RPMI7951 (cell line): ENCODE measurements at regions not wholly inside any gene's neighbourhood (a gene's known extent, or its start where the extent isn't known, plus 50 kb on each side); places are given as distances from the start of the nearest gene placed in this dataset.

Experiments used
- DNase-seq: peaks from one replicate; pipeline ENCODE4 v3.0.0-alpha.2; 2012; ENCODE audit warnings: low read depth

DNA sequence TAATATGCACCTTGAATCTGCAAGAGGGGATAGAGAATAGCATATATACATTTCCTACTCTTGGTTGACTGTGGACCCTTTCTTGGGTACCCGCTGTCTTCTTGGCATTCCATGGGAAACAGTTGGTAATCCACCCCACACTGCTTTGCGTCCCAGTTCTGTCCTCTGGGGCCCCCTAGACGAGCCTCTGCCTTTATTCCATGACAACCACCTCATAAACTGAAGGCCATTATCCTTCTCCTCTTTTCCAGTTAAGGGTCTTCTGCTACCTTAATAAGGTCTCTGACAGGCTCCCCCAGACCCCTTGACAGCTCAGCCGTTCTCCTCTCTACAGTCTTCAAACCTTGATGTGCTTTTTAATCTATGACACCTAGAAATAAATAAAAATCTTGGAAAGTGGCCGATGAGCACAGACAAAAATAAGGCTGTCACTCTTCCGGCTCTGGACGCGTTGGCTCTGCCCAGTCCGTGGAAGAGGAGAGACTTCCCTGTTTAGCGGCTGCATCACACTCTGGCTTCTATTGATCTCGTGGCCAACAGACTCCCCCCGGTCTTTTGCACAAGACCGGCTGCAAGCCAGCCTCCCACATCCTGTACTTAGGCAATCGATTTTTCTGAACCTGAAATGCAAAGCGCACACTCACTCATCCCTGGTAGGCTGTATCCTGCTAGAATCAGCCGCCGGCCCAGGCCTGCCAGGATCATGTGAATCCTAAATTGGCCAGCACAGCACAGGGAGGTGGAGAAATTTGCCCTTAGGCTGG is 251.0 kb upstream of the TLE3 start:
- peak; percentile 82 for DNase-seq

DNA sequence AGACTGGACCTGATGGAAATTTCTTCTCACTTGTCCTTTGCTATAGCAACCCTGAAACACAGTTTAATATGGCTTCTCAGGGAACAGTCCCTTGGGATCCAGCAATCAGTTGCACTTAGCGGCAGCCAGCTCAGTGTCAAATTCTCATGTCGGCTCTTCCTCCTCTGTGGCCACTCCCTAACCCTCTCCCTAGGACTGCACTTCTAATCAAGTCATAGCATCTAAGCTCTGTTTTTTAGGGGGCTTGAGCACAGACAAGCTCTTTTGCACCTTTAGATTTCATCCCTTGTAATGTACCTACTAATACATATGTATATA is 250.5 kb upstream of the TLE3 start:
- no peak for DNase-seq

GRCh38 chr15:70347321-70348225 is 249.9 kb upstream of the TLE3 start:
- DNase-seq = no peak

- no peak for DNase-seq
Measured at GRCh38 chr15:70345251-70346019, 247.7 kb upstream of the TLE3 start.

GRCh38 chr15:70344666-70345065 is 246.9 kb upstream of the TLE3 start:
- DNase-seq = no peak

DNA sequence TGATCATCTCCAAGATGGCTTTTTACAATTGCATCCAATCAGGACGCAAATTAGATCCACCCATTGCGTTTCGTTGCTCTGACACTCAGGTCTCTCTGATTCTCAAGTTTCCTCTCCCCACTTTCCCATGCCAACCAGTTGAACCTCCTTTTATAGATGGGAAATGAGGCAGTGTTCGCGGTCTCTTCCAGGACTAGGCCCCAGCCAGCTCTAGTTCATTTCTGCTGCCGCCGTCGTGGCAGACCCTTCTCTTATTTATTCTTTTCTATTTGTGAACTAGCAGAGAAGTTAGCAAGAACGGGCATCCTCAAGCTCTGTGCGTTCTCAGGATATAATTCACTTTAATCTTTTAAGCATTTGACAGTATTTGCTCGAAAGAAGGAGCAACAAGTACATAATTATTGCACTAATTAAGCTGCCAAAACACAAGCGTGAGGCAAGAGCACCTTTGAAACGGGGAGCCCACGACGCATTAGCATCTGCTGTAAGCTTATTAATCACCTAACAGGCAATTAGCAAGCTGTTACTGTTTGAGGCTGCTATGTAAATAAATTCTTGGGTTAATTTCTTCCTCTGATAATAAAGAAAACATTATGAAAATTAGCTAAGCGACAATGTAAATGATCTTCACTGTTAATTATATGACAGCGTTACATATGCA is 246.4 kb upstream of the TLE3 start:
- no peak for DNase-seq

GRCh38 chr15:70342554-70343548 is 245.1 kb upstream of the TLE3 start:
- DNase-seq = no peak

GRCh38 chr15:70342141-70342540 is 244.4 kb upstream of the TLE3 start:
- DNase-seq = no peak

DNA sequence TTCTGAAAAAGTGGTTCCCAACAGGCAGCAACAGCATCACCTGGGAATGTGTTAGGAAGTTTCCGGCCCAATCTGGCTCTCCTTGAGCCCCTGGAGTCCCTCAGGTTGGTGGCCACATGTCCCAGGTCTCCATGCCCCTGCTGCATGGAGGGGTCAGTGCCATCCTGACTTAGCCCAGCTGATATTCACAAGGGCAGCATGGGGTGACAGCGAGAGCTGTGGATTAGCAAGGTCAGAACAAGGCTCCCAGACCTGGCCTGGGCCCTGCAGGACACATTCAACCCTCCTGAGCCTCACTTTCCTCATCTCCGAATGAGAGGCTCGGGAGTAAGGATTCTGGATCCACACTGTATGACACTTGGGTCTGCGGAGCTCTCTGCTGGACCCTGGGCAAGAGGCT is 243.8 kb upstream of the TLE3 start:
- no peak for DNase-seq

DNA sequence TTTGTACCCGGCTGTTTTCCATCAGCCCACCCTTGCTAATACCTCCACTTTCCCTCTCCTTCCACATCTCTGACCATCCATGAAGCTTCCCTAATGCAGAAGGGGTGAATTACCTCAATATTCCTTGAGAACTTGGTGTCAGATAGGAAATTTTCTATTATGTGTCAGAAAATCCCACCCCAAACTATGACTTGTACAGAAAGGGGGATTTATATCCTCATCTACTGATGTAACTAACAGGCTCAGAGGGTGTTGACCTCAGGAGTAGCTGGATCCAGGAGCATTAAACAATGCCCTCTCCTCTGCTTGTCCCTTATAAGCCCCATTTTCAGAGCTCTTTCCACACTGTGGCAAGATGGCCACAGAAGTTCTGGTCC is 242.8 kb upstream of the TLE3 start:
- DNase-seq = no peak

DNA sequence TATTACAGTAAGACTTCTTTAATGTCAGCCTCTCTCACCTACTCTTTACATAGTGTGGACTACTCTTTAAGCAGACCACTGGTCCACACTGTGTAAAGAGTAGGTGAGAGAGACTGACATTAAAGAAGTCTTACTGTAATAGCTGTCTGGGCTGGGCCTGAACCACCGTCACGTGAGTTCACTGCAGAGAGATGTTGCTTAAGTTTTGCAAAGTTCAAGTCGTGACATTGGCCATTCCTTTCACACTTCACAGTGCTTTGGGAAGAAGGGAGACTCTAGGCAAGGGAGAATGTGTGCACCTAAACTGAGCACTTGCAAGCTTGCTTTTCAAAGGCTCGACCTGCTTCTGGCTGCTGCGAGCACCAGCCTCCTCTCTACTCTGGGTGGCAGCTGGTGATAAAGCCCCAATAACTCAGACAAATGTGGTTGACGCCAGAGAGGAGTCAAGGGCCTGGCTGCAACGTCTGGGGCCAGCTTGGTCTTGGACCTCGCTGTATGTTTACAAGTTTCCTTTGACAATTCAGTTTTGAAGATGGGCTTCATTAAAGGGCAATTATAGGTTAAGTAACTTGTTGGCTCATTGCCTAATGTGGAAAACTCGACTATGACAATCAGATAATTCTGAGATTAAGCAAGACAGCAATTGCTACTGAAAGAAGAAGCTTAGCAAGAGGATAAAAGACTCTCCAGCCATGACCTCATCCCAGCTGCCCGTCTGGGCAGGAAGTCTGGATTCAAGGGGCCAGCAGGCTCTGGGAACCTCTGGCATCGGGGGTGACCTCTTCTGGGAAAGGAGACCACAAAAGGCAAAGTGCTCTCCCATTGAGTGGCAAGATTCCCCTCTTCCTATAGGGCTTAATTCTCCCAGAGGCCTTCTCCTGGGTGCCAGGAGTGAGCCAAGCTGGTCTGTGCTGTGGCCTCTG is 242.1 kb upstream of the TLE3 start:
- DNase-seq = peak; percentile 86

- peak; percentile 53 for DNase-seq
Measured at GRCh38 chr15:70337277-70338186, 239.8 kb upstream of the TLE3 start.

- DNase-seq = no peak
Measured at GRCh38 chr15:70336425-70337009, 238.8 kb upstream of the TLE3 start.

- DNase-seq = no peak
Measured at GRCh38 chr15:70334286-70334685, 236.6 kb upstream of the TLE3 start.

DNA sequence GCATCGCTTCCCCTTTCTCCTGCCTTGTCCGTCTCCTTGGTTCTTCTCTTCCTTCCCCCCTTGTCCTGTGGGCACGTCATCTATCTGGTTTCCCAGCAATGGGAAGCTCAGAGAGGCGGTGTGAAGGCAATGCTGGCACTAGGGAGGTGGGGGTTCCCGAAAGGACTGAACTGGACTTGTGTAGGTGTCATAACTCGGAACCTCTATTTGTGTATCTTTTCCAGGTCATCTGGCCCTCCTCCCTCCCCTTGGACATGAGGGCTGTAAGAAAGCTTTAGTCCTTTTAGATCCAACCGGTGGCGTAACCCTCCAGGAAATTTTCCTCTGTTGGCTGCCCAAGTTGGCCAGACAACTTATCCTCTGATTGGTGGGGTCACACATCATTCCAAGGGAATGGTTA is 231.5 kb upstream of the TLE3 start:
- DNase-seq = no peak

GRCh38 chr15:70328679-70329115 is 231.0 kb upstream of the TLE3 start:
- DNase-seq = no peak

GRCh38 chr15:70327856-70328678 is 230.3 kb upstream of the TLE3 start:
- peak; percentile 92 for DNase-seq
